Esophagus squamous epithelium (tissue), 4 donors: ENCODE measurements at regions not wholly inside any gene's neighbourhood (a gene's known extent, or its start where the extent isn't known, plus 50 kb on each side); places are given as distances from the start of the nearest gene placed in this dataset.

ENCODE experiments used
- POLR2A ChIP-seq, 4 donors: fragments of 450-650 bp; IDR thresholded peaks; one replicate each; pipeline ENCODE4 v1.6.1; 2017; ENCODE audit warnings: antibody characterized with exemption in 4 of 4, mild to moderate bottlenecking in 4 of 4, moderate library complexity in 3 of 4
- TF ChIP-seq, protein P1 (sequence below), 6 experiments: fragments of 450-650 bp in 4 of 6; fragments of 200-600 bp in 2 of 6; sonication (generic) in 2 of 6; IDR thresholded peaks; one replicate each; pipeline ENCODE4 v1.5.1; 2016 to 2019; ENCODE audit warnings: antibody characterized with exemption in 6 of 6, mild to moderate bottlenecking in 4 of 6, moderate library complexity in 4 of 6

DNA sequence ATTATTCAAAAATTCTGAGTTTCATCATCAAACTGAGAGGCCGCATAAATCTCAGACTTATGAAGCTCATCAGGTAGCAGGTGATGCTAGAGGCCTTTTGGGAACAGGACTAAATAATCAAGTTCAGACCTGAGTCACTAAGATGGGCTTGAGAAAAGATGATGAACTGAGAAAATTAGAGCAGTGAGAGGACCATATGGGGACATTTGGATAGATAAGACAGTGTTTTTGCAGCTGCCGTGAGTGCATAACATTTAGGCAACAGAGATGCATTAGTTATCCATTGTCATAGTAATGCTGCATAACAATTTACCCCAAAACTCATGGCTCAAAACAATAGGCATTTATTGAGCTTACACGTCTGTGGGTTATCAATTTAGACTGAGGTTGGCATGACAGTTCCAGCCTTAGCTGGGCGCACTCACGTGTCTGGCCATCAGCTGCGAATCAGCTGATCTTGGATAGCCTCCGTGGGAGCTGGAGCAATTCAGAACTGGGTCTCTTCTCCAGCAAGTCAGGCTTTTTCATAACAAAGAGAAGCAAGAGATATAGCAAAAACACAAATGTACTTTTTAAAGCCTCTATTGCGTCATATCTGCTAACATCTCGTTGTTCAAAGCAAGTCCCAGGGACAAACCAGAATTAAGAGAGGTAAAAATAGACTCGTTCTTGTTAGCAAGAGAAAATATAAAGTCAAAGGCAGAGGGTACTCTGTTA lies 72.8 kb downstream of the CAPZA3 start:
- no peak for TF ChIP-seq POLR2A (IDR thresholded peaks at IDR 0.05)
- TF ChIP-seq, protein P1, sequence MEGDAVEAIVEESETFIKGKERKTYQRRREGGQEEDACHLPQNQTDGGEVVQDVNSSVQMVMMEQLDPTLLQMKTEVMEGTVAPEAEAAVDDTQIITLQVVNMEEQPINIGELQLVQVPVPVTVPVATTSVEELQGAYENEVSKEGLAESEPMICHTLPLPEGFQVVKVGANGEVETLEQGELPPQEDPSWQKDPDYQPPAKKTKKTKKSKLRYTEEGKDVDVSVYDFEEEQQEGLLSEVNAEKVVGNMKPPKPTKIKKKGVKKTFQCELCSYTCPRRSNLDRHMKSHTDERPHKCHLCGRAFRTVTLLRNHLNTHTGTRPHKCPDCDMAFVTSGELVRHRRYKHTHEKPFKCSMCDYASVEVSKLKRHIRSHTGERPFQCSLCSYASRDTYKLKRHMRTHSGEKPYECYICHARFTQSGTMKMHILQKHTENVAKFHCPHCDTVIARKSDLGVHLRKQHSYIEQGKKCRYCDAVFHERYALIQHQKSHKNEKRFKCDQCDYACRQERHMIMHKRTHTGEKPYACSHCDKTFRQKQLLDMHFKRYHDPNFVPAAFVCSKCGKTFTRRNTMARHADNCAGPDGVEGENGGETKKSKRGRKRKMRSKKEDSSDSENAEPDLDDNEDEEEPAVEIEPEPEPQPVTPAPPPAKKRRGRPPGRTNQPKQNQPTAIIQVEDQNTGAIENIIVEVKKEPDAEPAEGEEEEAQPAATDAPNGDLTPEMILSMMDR (IDR thresholded peaks at IDR 0.05), result no peak
